HG03280 (cell line): ENCODE measurements at regions not wholly inside any gene's neighbourhood (a gene's known extent, or its start where the extent isn't known, plus 50 kb on each side); places are given as distances from the start of the nearest gene placed in this dataset.

Experiments used
- ATAC-seq: cut with Tn5 transposase; IDR thresholded peaks from one replicate; pipeline ENCODE4 v1.9.1; 2021; ENCODE audit warnings: mild to moderate bottlenecking, moderate library complexity; ENCODE audit not compliant: unreplicated experiment

GRCh38 chr3:72350761-72351505 is 497.3 kb downstream of the SHQ1 start:
- no peak for ATAC-seq

- ATAC-seq, result no peak
These were observed 499.9 kb downstream of the SHQ1 start for GRCh38 chr3:72348357-72348756.

DNA sequence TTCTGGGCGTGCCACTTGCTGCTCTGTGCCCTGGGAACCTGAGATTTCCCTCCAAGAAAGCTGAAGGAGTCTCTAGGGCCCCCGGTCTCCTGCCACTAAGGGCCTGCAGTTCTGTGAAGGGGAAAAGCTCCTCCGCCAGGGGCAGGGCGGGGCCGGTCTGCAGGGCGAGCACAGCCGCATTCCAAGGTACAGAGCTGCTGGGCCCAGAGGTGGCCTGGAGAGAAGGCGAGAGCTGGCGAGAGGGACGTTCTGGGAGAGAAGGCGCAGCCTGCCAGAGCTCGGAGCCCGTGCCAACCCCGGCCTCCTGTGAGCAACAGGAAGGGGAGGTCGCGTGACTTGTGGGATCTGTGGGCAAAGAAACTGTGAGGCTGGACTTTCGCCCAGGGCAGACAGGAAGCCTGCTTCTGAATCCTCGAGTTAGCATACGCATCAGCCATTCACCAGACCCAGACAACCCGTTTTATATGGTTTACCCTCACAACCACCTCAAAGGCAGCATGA is 500.4 kb downstream of the SHQ1 start:
- ATAC-seq, result no peak

GRCh38 chr3:72346526-72346926 is 501.7 kb downstream of the SHQ1 start:
- ATAC-seq, result no peak

DNA sequence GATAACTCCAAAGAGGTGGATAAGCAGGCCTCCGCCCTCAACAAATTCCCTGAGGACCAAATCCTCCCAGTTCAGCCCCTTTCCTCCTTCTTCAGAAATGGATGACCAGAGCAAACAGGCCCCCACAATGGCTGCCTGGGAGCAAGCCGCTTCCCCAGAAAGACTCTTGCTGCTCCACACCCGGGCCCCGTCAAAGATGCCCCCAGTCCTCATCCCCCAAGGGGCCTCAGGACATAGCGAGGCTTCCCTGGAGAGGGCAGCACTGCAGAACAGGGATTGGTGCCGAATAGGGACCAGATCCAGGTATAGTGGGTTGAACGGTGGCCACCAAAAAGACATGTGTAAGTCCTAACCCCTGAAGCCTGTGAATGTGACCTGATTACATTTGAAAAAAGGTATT is 502.3 kb downstream of the SHQ1 start:
- ATAC-seq, result no peak

GRCh38 chr3:72345237-72345878 is 502.9 kb downstream of the SHQ1 start:
- no peak for ATAC-seq

DNA sequence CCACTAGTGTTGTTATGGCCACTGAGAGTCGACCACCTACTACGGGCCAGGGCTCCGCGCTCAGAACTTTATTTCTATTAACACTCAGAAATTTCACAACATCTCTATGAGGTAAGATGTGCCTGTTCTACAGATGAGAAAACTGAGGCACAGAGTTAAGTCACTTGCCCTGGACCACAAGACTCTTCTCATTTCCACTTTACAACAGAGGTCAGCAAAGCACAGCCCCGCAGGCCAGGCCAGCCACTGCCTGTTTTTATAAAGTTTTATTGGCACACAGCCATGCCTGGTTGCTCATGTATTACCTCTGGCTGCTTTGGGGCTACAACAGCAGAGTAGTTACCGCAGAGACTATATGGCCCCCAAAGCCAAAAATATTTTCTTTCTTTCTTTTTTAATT is 503.6 kb downstream of the SHQ1 start:
- ATAC-seq, result no peak

GRCh38 chr3:72344236-72344635 is 504.0 kb downstream of the SHQ1 start:
- ATAC-seq, result no peak

GRCh38 chr3:72343078-72343477 is 505.2 kb downstream of the SHQ1 start:
- ATAC-seq, result no peak

DNA sequence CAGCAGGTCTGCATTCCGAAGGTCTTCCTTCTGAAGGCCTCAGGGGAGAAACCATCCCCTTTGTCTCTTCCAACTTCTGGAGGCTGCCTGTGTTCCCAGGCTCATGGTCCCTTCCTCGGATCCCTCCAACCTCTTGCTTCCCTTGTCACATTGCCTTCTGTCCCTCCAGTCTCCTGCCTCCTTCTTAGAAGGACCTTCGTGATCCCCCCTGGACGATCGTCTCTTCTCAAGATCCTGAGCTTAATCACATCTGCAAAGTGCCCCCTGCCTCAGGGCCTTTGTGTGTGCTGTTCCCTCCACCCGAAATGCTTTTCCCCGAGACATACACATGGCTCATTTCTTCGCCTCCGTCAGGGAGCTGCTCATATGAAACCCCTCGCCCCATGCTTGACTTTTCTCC is 505.8 kb downstream of the SHQ1 start:
- ATAC-seq, result no peak

DNA sequence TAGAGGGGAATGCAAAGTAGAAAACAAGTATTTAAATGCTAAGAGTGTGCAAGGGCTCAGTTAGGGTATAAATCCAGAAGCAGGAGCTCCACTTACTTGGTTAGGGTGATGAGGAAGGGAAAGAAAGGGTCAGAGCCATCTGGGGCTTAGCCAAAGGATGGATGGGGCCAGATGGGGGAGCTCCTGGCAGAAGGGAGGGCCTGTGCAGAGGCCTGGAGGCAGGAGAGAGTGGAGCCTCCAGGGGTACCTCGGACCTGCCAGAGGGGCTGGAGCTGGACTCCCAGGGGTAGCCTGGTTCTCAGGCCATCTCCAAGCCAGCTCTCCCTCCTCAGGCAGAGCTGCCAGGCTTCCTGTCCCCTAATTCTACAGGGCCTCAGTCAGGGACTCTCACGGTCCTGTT is 506.3 kb downstream of the SHQ1 start:
- no peak for ATAC-seq

DNA sequence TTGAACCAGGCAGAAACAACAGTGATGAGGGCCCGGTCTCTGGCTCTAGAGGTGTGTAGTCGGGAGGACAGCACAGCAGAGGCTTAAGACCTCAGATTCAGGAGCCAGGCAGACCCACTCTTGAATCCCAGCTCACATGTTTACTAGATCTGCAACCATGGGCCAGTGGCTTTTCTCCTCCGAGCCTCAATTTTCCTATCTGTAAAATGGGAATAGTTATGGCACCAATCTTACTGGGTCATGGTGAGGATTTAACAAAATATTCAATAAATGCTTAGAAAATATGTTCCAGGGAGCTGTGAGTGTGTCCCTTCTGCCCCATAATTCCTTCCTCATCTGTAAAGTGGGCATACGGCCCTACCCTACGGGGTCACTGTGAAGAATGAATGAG is 506.9 kb downstream of the SHQ1 start:
- no peak for ATAC-seq

GRCh38 chr3:72340476-72341379 is 507.5 kb downstream of the SHQ1 start:
- ATAC-seq, result no peak

- ATAC-seq, result no peak
These were observed 508.2 kb downstream of the SHQ1 start for GRCh38 chr3:72340056-72340455.

DNA sequence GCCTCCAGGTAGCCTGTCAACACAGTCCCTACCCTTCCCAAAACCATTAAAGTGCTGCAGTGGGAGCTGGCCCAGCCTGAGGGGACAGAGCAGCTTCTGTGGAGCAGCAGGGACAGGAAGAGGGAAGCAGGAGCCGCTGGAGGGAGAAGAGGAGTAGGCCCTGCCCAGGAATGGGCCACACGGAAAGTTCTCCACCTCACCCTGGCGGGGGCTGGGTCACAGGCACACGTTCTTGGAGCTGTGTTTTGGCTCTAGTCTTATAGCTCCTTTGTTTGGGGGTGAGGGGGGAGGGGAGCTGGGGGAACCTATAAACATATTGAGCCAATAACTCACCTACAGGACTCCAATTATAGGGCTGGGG is 508.6 kb downstream of the SHQ1 start:
- no peak for ATAC-seq

DNA sequence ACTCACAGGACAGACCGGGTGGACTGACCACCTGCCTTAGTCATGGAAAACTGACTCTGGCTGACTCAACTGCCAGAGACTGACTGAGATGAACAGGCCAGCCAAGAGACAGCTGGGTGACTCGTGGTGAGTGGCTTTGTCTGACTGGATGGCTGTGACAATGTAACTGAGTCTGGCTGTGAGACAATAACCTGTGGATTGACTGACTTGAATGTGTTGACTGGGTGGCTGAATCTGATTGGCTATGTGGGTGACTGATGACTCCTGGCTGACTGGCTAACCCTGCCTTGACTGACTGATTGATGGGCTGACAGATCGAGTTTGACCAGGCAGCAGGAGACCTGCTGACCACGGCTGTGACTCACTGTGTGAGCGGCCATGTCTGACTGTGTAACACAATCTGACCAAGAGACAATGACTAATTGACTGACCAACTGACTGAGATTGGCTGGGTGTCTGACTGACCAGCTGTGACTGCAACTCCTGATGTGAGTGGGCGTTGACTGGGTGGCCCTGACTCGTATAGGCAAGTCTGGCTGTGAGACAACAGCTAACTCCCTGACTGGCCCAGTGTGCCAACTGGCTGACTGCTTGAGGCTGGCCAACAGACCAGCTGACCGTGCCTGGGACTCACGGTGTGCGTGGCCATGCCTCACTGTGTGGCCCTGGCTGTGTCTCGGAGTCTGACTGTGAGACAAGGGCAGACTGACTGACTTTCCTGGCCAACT is 509.1 kb downstream of the SHQ1 start:
- peak; percentile 31 for ATAC-seq

- ATAC-seq, result no peak
These were observed 509.9 kb downstream of the SHQ1 start for GRCh38 chr3:72338082-72338941.

GRCh38 chr3:72337480-72337855 is 510.8 kb downstream of the SHQ1 start:
- no peak for ATAC-seq

DNA sequence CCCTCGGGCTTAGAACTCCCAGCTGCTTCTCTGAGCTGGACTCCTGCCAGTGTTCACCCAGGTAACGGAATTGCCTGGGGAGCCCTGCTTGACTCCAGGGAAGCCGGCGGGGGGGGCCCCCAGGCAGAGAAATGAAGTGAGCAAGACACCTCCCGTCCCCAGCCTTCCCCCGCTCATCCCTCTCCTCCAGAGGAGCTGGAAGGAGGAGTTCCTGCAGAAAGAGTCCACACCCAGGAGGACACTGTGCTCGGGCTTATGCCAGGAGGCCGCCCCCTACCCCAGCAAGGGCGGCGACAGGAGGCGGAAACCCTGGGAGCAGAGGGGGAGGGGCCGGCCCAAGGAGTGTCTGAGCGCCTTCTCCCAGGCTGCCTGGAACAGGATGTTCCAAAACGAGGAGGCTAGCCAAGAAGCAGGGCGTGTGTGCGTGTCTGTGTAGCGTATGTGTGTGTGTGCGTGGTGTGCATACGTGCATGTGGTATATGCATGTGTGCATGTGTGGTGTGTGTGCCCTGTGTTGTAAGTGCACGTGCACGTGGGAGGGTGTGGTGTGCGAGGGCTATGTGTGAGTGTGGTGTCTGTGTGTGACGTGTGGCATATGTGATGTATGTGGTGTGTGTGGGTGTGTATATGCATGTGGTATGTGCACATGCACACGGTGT is 511.3 kb downstream of the SHQ1 start:
- ATAC-seq, result no peak
